ENCODE measurements at regions not wholly inside any gene's neighbourhood (a gene's known extent, or its start where the extent isn't known, plus 50 kb on each side); places are given as distances from the start of the nearest gene placed in this dataset.
"Not testable (repeated sequence)": the region's sequence is repeated elsewhere in the genome, so short reads cannot be mapped to it uniquely, and the experiment has no call there.

- DNase-seq (ENCODE audit: low read depth), result not testable (repeated sequence)
Measured at GRCh38 chr6:120930500-120930899, 403.8 kb downstream of the TBC1D32 start.

GRCh38 chr6:120924214-120924613 is 410.1 kb downstream of the TBC1D32 start:
- no peak for DNase-seq (ENCODE audit: low read depth)

- no peak for DNase-seq (ENCODE audit: low read depth)
Measured at GRCh38 chr6:120918137-120918536, 416.1 kb downstream of the TBC1D32 start.

- DNase-seq (ENCODE audit: low read depth), result no peak
Measured at GRCh38 chr6:120916844-120917243, 417.4 kb downstream of the TBC1D32 start.

- DNase-seq (ENCODE audit: low read depth), result no peak
Measured at GRCh38 chr6:120913486-120913885, 420.8 kb downstream of the TBC1D32 start.

- DNase-seq (ENCODE audit: low read depth), result no peak
Measured at GRCh38 chr6:120908767-120909166, 425.5 kb downstream of the TBC1D32 start.

- no peak for DNase-seq (ENCODE audit: low read depth)
Measured at GRCh38 chr6:120903836-120904235, 430.4 kb downstream of the TBC1D32 start.

GRCh38 chr6:120899932-120900331 is 434.3 kb downstream of the TBC1D32 start:
- no peak for DNase-seq (ENCODE audit: low read depth)

- DNase-seq (ENCODE audit: low read depth), result no peak
Measured at GRCh38 chr6:120894077-120894476, 440.2 kb downstream of the TBC1D32 start.

- no peak for DNase-seq (ENCODE audit: low read depth)
Measured at GRCh38 chr6:120876931-120877330, 457.3 kb downstream of the TBC1D32 start.

- no peak for DNase-seq (ENCODE audit: low read depth)
Measured at GRCh38 chr6:120876424-120876823, 457.9 kb downstream of the TBC1D32 start.

GRCh38 chr6:120875900-120876299 is 458.4 kb downstream of the TBC1D32 start:
- no peak for DNase-seq (ENCODE audit: low read depth)

GRCh38 chr6:120874422-120874821 is 459.9 kb downstream of the TBC1D32 start:
- DNase-seq (ENCODE audit: low read depth), result no peak

GRCh38 chr6:120873125-120873865 is 461.0 kb downstream of the TBC1D32 start:
- no peak for DNase-seq (ENCODE audit: low read depth)

- no peak for DNase-seq (ENCODE audit: low read depth)
Measured at GRCh38 chr6:120872262-120872578, 462.1 kb downstream of the TBC1D32 start.

- no peak for DNase-seq (ENCODE audit: low read depth)
Measured at GRCh38 chr6:120871416-120872261, 462.6 kb downstream of the TBC1D32 start.

- DNase-seq (ENCODE audit: low read depth), result no peak
Measured at GRCh38 chr6:120869397-120869796, 464.9 kb downstream of the TBC1D32 start.

- DNase-seq (ENCODE audit: low read depth), result no peak
Measured at GRCh38 chr6:120857422-120857821, 476.9 kb downstream of the TBC1D32 start.

GRCh38 chr6:120854583-120854982 is 479.7 kb downstream of the TBC1D32 start:
- no peak for DNase-seq (ENCODE audit: low read depth)

- DNase-seq (ENCODE audit: low read depth), result no peak
Measured at GRCh38 chr6:120853489-120853888, 480.8 kb downstream of the TBC1D32 start.

- no peak for DNase-seq (ENCODE audit: low read depth)
Measured at GRCh38 chr6:120852293-120852849, 481.9 kb downstream of the TBC1D32 start.

- no peak for DNase-seq (ENCODE audit: low read depth)
Measured at GRCh38 chr6:120826253-120826652, 508.0 kb downstream of the TBC1D32 start.

- DNase-seq (ENCODE audit: low read depth), result no peak
Measured at GRCh38 chr6:120816794-120817193, 517.5 kb downstream of the TBC1D32 start.

Measured in CMK (cell line).